ENCODE measurements at regions not wholly inside any gene's neighbourhood (a gene's known extent, or its start where the extent isn't known, plus 50 kb on each side); places are given as distances from the start of the nearest gene placed in this dataset.

- H3K79me2 ChIP-seq (ENCODE audit: low read length): no peaks in the 10 kb centered on the region
- no peaks in the 10 kb centered on the region for H3K9me3 ChIP-seq (replicated peaks; ENCODE audit: insufficient read depth, low read length)
- TF ChIP-seq CTCF (IDR thresholded peaks at IDR 0.05; ENCODE audit: low read length): no peak
- no peaks in the 10 kb centered on the region for H4K20me1 ChIP-seq (ENCODE audit: insufficient read depth, low read length)
- H3K4me3 ChIP-seq (ENCODE audit: low read length): no peak overlapping the region
- no peak for DNase-seq
- no peak overlapping the region for H3K4me2 ChIP-seq (ENCODE audit: low read depth, low read length)
- no peak overlapping the region for H3K9ac ChIP-seq (ENCODE audit: low read length)
- H3K4me1 ChIP-seq (ENCODE audit: low read length): no peaks in the 10 kb centered on the region
- H3K9me2 ChIP-seq (replicated peaks; ENCODE audit: insufficient read depth, low read length): no peaks in the 10 kb centered on the region
- H3K36me3 ChIP-seq (replicated peaks; ENCODE audit: insufficient read depth, low read length): no peaks in the 10 kb centered on the region
- H3K27me3 ChIP-seq (replicated peaks; ENCODE audit: insufficient read depth, low read length): no peaks in the 10 kb centered on the region
- no peaks in the 10 kb centered on the region for H3F3A ChIP-seq (ENCODE audit: insufficient read depth, low read length)
- no peak overlapping the region for H3K27ac ChIP-seq (ENCODE audit: low read length)
- no peak overlapping the region for H2AFZ ChIP-seq (ENCODE audit: low read length)
Measured at GRCh38 chr3:178475062-178475461, 61.2 kb upstream of the KCNMB2 start.

GRCh38 chr3:178476886-178477285 lies 59.4 kb upstream of the KCNMB2 start:
- no peak overlapping the region for H3K27ac ChIP-seq (ENCODE audit: low read length)
- no peaks in the 10 kb centered on the region for H3K27me3 ChIP-seq (replicated peaks; ENCODE audit: insufficient read depth, low read length)
- H3K9me2 ChIP-seq (replicated peaks; ENCODE audit: insufficient read depth, low read length): no peaks in the 10 kb centered on the region
- no peak overlapping the region for H3K4me2 ChIP-seq (ENCODE audit: low read depth, low read length)
- no peak overlapping the region for H3K9ac ChIP-seq (ENCODE audit: low read length)
- no peaks in the 10 kb centered on the region for H3K36me3 ChIP-seq (replicated peaks; ENCODE audit: insufficient read depth, low read length)
- TF ChIP-seq EZH2phosphoT487 (IDR thresholded peaks at IDR 0.05; ENCODE audit: low read length) (no peak), EZH2 (optimal IDR thresholded peaks at IDR 0.05; ENCODE audit: low read depth, low read length) (no peak), CTCF (IDR thresholded peaks at IDR 0.05; ENCODE audit: low read length) (no peak)
- H4K20me1 ChIP-seq (ENCODE audit: insufficient read depth, low read length): no peaks in the 10 kb centered on the region
- no peaks in the 10 kb centered on the region for H3K9me3 ChIP-seq (replicated peaks; ENCODE audit: insufficient read depth, low read length)
- no peaks in the 10 kb centered on the region for H3K4me1 ChIP-seq (ENCODE audit: low read length)
- DNase-seq: no peak
- no peaks in the 10 kb centered on the region for H3F3A ChIP-seq (ENCODE audit: insufficient read depth, low read length)
- H2AFZ ChIP-seq (ENCODE audit: low read length): no peak overlapping the region
- no peak overlapping the region for H3K4me3 ChIP-seq (ENCODE audit: low read length)
- no peaks in the 10 kb centered on the region for H3K79me2 ChIP-seq (ENCODE audit: low read length)

GRCh38 chr3:178479446-178479845 lies 56.8 kb upstream of the KCNMB2 start:
- Histone ChIP-seq H3K9ac (ENCODE audit: low read length) (no peak overlapping the region), H3K9me3 (replicated peaks; ENCODE audit: insufficient read depth, low read length) (no peaks in the 10 kb centered on the region)

More at GRCh38 chr3:178479446-178479845, 56.8 kb upstream of the KCNMB2 start:
- H2AFZ ChIP-seq (ENCODE audit: low read length): no peak overlapping the region
- no peaks in the 10 kb centered on the region for H3K79me2 ChIP-seq (ENCODE audit: low read length)
- H3K36me3 ChIP-seq (replicated peaks; ENCODE audit: insufficient read depth, low read length): no peaks in the 10 kb centered on the region
- H3K4me3 ChIP-seq (ENCODE audit: low read length): no peak overlapping the region
- H3K9me2 ChIP-seq (replicated peaks; ENCODE audit: insufficient read depth, low read length): no peaks in the 10 kb centered on the region
- TF ChIP-seq EZH2 (optimal IDR thresholded peaks at IDR 0.05; ENCODE audit: low read depth, low read length) (no peak), CTCF (IDR thresholded peaks at IDR 0.05; ENCODE audit: low read length) (no peak), EZH2phosphoT487 (IDR thresholded peaks at IDR 0.05; ENCODE audit: low read length) (no peak)
- H3K27me3 ChIP-seq (replicated peaks; ENCODE audit: insufficient read depth, low read length): no peaks in the 10 kb centered on the region
- H3F3A ChIP-seq (ENCODE audit: insufficient read depth, low read length): no peaks in the 10 kb centered on the region
- DNase-seq: no peak
- H4K20me1 ChIP-seq (ENCODE audit: insufficient read depth, low read length): no peaks in the 10 kb centered on the region
- H3K4me1 ChIP-seq (ENCODE audit: low read length): no peaks in the 10 kb centered on the region
- H3K4me2 ChIP-seq (ENCODE audit: low read depth, low read length): no peak overlapping the region
- H3K27ac ChIP-seq (ENCODE audit: low read length): no peak overlapping the region

All from MM.1S (cell line).